ENCODE measurements at regions not wholly inside any gene's neighbourhood (a gene's known extent, or its start where the extent isn't known, plus 50 kb on each side); places are given as distances from the start of the nearest gene placed in this dataset.

- TF ChIP-seq EZH2 (IDR thresholded peaks at IDR 0.05; ENCODE audit: borderline replicate concordance, low read depth, low read length, severe bottlenecking) (no peak), CTCF (IDR thresholded peaks at IDR 0.05; ENCODE audit: extremely low read depth in 1 of 2, insufficient read depth in 1 of 2, low read depth in 1 of 2, low read length in 2 of 2) (no peak), POLR2A (IDR thresholded peaks at IDR 0.05; ENCODE audit: low read depth, low read length) (no peak), FOS (IDR thresholded peaks at IDR 0.05; ENCODE audit: borderline replicate concordance, insufficient read depth, low read length) (no peak), POLR2AphosphoS5 (IDR thresholded peaks at IDR 0.05; ENCODE audit: insufficient read depth, low read depth, low read length) (no peak), MAX (IDR thresholded peaks at IDR 0.05; ENCODE audit: insufficient read depth, insufficient read length) (no peak), MYC (IDR thresholded peaks at IDR 0.05; ENCODE audit: low read depth, low read length) (no peak)
These were observed 399.4 kb upstream of the RGS6 start for GRCh38 chr14:71532790-71533189.
